H1 (cell line): ENCODE measurements at regions not wholly inside any gene's neighbourhood (a gene's known extent, or its start where the extent isn't known, plus 50 kb on each side); places are given as distances from the start of the nearest gene placed in this dataset.

Experiments
- CTCF ChIA-PET: fragments of 300-600 bp; sonication (Branson Sonifier 250); formaldehyde crosslinking; loops from one replicate; lab custom pipeline; 2021; ENCODE audit not compliant: partially characterized antibody; lab: Charles Lee
- POLR2A ChIA-PET: fragments of 300-600 bp; sonication (Branson Sonifier 250); formaldehyde crosslinking; loops from one replicate; lab custom pipeline; 2021; ENCODE audit warnings: inconsistent platforms; ENCODE audit not compliant: partially characterized antibody; lab: Charles Lee
- DNase-seq, 2 experiments: peaks; one replicate each; pipeline versions ENCODE4 v3.0.0 to v3.0.0-alpha.2; 2010 to 2022; ENCODE audit warnings: low spot score in 2 of 2, low read depth in 1 of 2, mixed read lengths in 1 of 2
- FAIRE-seq: peaks from 2 replicates; lab custom pipeline; 2011; peaks lifted over from hg19 to GRCh38; lab: Jason Lieb, UNC
- H2AFZ ChIP-seq: 2 replicates; pipeline ENCODE4 v1.8.1; 2012; ENCODE audit warnings: low read length, inconsistent platforms
- H2AK5ac ChIP-seq: 2 replicates; pipeline ENCODE4 v1.6.1; 2013; ENCODE audit warnings: low read depth, low read length
- H2BK120ac ChIP-seq: replicated peaks from 2 replicates; pipeline ENCODE3; 2013; ENCODE audit warnings: low read depth, low read length, inconsistent platforms
- H2BK12ac ChIP-seq: 2 replicates; pipeline ENCODE4 v1.6.1; 2013; ENCODE audit warnings: low read depth, low read length
- H2BK15ac ChIP-seq: 2 replicates; pipeline ENCODE4 v1.6.1; 2013; ENCODE audit warnings: low read length
- H2BK20ac ChIP-seq: 2 replicates; pipeline ENCODE4 v1.6.1; 2013; ENCODE audit warnings: low read length
- H2BK5ac ChIP-seq: 2 replicates; pipeline ENCODE4 v1.6.1; 2013; ENCODE audit warnings: low read depth, low read length
- H3K14ac ChIP-seq: 2 replicates; pipeline ENCODE4 v1.6.1; 2013; ENCODE audit warnings: inconsistent platforms; ENCODE audit not compliant: insufficient read length
- H3K18ac ChIP-seq: 2 replicates; pipeline ENCODE4 v1.6.1; 2013; ENCODE audit warnings: low read length; ENCODE audit errors: extremely low read depth
- H3K23ac ChIP-seq: 2 replicates; pipeline ENCODE4 v1.6.1; 2013; ENCODE audit warnings: inconsistent platforms; ENCODE audit not compliant: insufficient read length
- H3K23me2 ChIP-seq: 2 replicates; pipeline ENCODE4 v1.6.1; 2013; ENCODE audit warnings: low read depth, low read length
- H3K27ac ChIP-seq: 2 replicates; pipeline ENCODE4 v1.6.1; 2011; ENCODE audit warnings: low read depth, low read length, inconsistent platforms
- H3K27me3 ChIP-seq, 4 experiments: replicated peaks in 1 of 4; 1 replicate in 1 of 4; 2 replicates in 3 of 4; pipeline versions ENCODE4 v1.6.1 to v1.8.1; 2011 to 2013; ENCODE audit warnings: low read length in 3 of 4, mild to moderate bottlenecking in 3 of 4, inconsistent platforms in 2 of 4, mixed read lengths in 2 of 4, moderate library complexity in 1 of 4; ENCODE audit not compliant: control insufficient read depth in 3 of 4, insufficient read depth in 3 of 4; ENCODE audit errors: extremely low read depth in 1 of 4
- H3K36me3 ChIP-seq, 4 experiments: 2 replicates each; pipeline versions ENCODE4 v1.6.1 to v1.8.1; 2011 to 2013; ENCODE audit warnings: mild to moderate bottlenecking in 4 of 4, low read length in 3 of 4, moderate library complexity in 2 of 4, control low read depth in 1 of 4, inconsistent platforms in 1 of 4; ENCODE audit not compliant: insufficient read depth in 4 of 4, control insufficient read depth in 2 of 4
- H3K4ac ChIP-seq: replicated peaks from 2 replicates; pipeline ENCODE3; 2013; ENCODE audit warnings: low read length, low read depth, mixed read lengths, inconsistent platforms; ENCODE audit not compliant: insufficient read length
- H3K4me1 ChIP-seq, 4 experiments: replicated peaks in 1 of 4; 1 replicate in 1 of 4; 2 replicates in 3 of 4; pipeline versions ENCODE4 v1.6.1 to v1.8.1; 2011 to 2013; ENCODE audit warnings: low read length in 3 of 4, inconsistent platforms in 2 of 4, mixed read lengths in 1 of 4; ENCODE audit not compliant: insufficient read depth in 4 of 4, control insufficient read depth in 3 of 4
- H3K4me2 ChIP-seq, 2 experiments: 2 replicates each; pipeline versions ENCODE4 v1.6.1 to v1.8.1; 2011 to 2013; ENCODE audit warnings: low read depth in 2 of 2, low read length in 2 of 2, control low read depth in 1 of 2, inconsistent platforms in 1 of 2, mild to moderate bottlenecking in 1 of 2; ENCODE audit not compliant: insufficient read depth in 1 of 2
- H3K4me3 ChIP-seq, 4 experiments: fragments of 200-600, 300-600 bp in 1 of 4; sonication (generic), shearing (Covaris generic), sonication (Bioruptor Twin) in 1 of 4; 2 replicates each; pipeline versions ENCODE4 v1.5.1 to v1.8.1; 2011 to 2016; ENCODE audit warnings: low read length in 4 of 4, low read depth in 3 of 4, control low read depth in 2 of 4, inconsistent platforms in 2 of 4, mild to moderate bottlenecking in 2 of 4, mixed read lengths in 1 of 4, moderate library complexity in 1 of 4; ENCODE audit not compliant: insufficient read depth in 2 of 4; ENCODE audit errors: extremely low read depth in 1 of 4
- H3K56ac ChIP-seq: replicated peaks from 2 replicates; pipeline ENCODE3; 2013; ENCODE audit warnings: low read depth, mild to moderate bottlenecking, mixed read lengths, low read length, inconsistent platforms; ENCODE audit not compliant: insufficient read length
- H3K79me1 ChIP-seq: 2 replicates; pipeline ENCODE4 v1.6.1; 2013; ENCODE audit warnings: low read depth, low read length, control low read depth
- H3K79me2 ChIP-seq, 2 experiments: 2 replicates each; pipeline versions ENCODE4 v1.6.1 to v1.8.1; 2012 to 2013; ENCODE audit warnings: low read length in 2 of 2, mild to moderate bottlenecking in 2 of 2, inconsistent platforms in 1 of 2; ENCODE audit not compliant: insufficient read depth in 2 of 2, control insufficient read depth in 1 of 2
- H3K9ac ChIP-seq, 4 experiments: replicated peaks in 1 of 4; 1 replicate in 1 of 4; 2 replicates in 3 of 4; pipeline versions ENCODE4 v1.6.1 to v1.8.1; 2011 to 2013; ENCODE audit warnings: low read depth in 3 of 4, low read length in 3 of 4, control low read depth in 2 of 4, mild to moderate bottlenecking in 2 of 4, moderate library complexity in 2 of 4, inconsistent platforms in 1 of 4; ENCODE audit errors: extremely low read depth in 1 of 4
- H3K9me3 ChIP-seq, 2 experiments: 2 replicates each; pipeline versions ENCODE4 v1.6.1 to v1.8.1; 2012 to 2013; ENCODE audit warnings: mild to moderate bottlenecking in 2 of 2, moderate library complexity in 2 of 2, control low read depth in 1 of 2, inconsistent platforms in 1 of 2, low read depth in 1 of 2, low read length in 1 of 2, mixed read lengths in 1 of 2; ENCODE audit not compliant: insufficient read depth in 2 of 2
- H4K20me1 ChIP-seq, 2 experiments: replicated peaks in 1 of 2; 2 replicates each; pipeline versions ENCODE3 to v1.8.1; 2011 to 2013; ENCODE audit warnings: inconsistent platforms in 2 of 2, low read length in 2 of 2, mild to moderate bottlenecking in 1 of 2; ENCODE audit not compliant: insufficient read depth in 2 of 2, control insufficient read depth in 1 of 2
- H4K5ac ChIP-seq: 2 replicates; pipeline ENCODE4 v1.6.1; 2013; ENCODE audit warnings: low read length, low read depth, mixed read lengths, inconsistent platforms; ENCODE audit not compliant: insufficient read length
- H4K8ac ChIP-seq: 2 replicates; pipeline ENCODE4 v1.8.0; 2013; ENCODE audit warnings: mild to moderate bottlenecking, moderate library complexity, low read length, inconsistent platforms; ENCODE audit not compliant: insufficient read depth; ENCODE audit errors: extremely low read depth
- H4K91ac ChIP-seq: replicated peaks from 2 replicates; pipeline ENCODE3; 2013; ENCODE audit warnings: low read length, mixed read lengths, inconsistent platforms; ENCODE audit not compliant: insufficient read length
- ASH2L ChIP-seq: fragments of 200-600, 300-600 bp; sonication (generic); IDR thresholded peaks from one replicate; pipeline ENCODE4 v1.7.1; 2017; ENCODE audit warnings: low read length
- BCL11A ChIP-seq, 2 experiments: IDR thresholded peaks; one replicate each; pipeline ENCODE4 v1.6.1; 2011; ENCODE audit warnings: low read depth in 2 of 2, low read length in 2 of 2, mild to moderate bottlenecking in 2 of 2
- BRCA1 ChIP-seq: IDR thresholded peaks from 2 replicates; pipeline ENCODE4 v1.6.1; 2012; ENCODE audit warnings: low read depth, low read length, improper control_type of control experiment
- CHD1 ChIP-seq: IDR thresholded peaks from 2 replicates; pipeline ENCODE4 v1.6.1; 2012; ENCODE audit warnings: low read depth, low read length, improper control_type of control experiment
- EP300 ChIP-seq, 2 experiments: IDR thresholded peaks; 1 replicate in 1 of 2; 2 replicates in 1 of 2; pipeline ENCODE4 v1.6.1; 2011 to 2012; ENCODE audit warnings: low read depth in 2 of 2, low read length in 2 of 2, mild to moderate bottlenecking in 2 of 2, borderline replicate concordance in 1 of 2, inconsistent platforms in 1 of 2, moderate library complexity in 1 of 2
- FOSL1 ChIP-seq: IDR thresholded peaks from 2 replicates; pipeline ENCODE4 v1.6.1; 2011; ENCODE audit warnings: mild to moderate bottlenecking, low read depth, low read length, moderate library complexity; ENCODE audit not compliant: insufficient read depth
- GABPA ChIP-seq: IDR thresholded peaks from 2 replicates; pipeline ENCODE4 v1.6.1; 2011; ENCODE audit warnings: mild to moderate bottlenecking, low read length, moderate library complexity, borderline replicate concordance; ENCODE audit not compliant: insufficient read depth
- POLR2A ChIP-seq, 2 experiments: IDR thresholded peaks; 1 replicate in 1 of 2; 2 replicates in 1 of 2; pipeline ENCODE4 v1.6.1; 2011; ENCODE audit warnings: low read depth in 2 of 2, low read length in 2 of 2, mild to moderate bottlenecking in 2 of 2; ENCODE audit errors: control extremely low read depth in 1 of 2
- RAD21 ChIP-seq, 2 experiments: IDR thresholded peaks in 1 of 2; conservative IDR thresholded peaks in 1 of 2; 2 replicates each; pipeline ENCODE4 v1.6.1; 2011; ENCODE audit warnings: low read depth in 2 of 2, low read length in 2 of 2, improper control_type of control experiment in 1 of 2, inconsistent platforms in 1 of 2, mild to moderate bottlenecking in 1 of 2, moderate library complexity in 1 of 2
- SP4 ChIP-seq: IDR thresholded peaks from 2 replicates; pipeline ENCODE4 v1.6.1; 2012; ENCODE audit warnings: low read length, inconsistent platforms
- SRF ChIP-seq: IDR thresholded peaks from 2 replicates; pipeline ENCODE4 v1.6.1; 2011; ENCODE audit warnings: mild to moderate bottlenecking, low read depth, low read length, moderate library complexity
- TBP ChIP-seq: IDR thresholded peaks from 2 replicates; pipeline ENCODE4 v1.6.1; 2011; ENCODE audit warnings: low read depth, low read length, improper control_type of control experiment
- YY1 ChIP-seq: IDR thresholded peaks from 2 replicates; pipeline ENCODE4 v1.6.1; 2011; ENCODE audit warnings: low read depth, mild to moderate bottlenecking, low read length
- ZNF274 ChIP-seq: IDR thresholded peaks from 2 replicates; pipeline ENCODE4 v1.7.0; 2012; ENCODE audit warnings: low read length, borderline replicate concordance; ENCODE audit errors: extremely low read depth
- WGBS, 2 experiments: shearing (Covaris generic) in 1 of 2; methylation state at CpG; one replicate each; pipeline versions ENCODE4 v1.1.6 to v1.1.7; 2013 to 2015; ENCODE audit warnings: low lambda C conversion rate in 2 of 2, mixed read lengths in 2 of 2, inconsistent platforms in 1 of 2, low coverage in 1 of 2, missing lambda C conversion rate in 1 of 2; ENCODE audit not compliant: insufficient replicate concordance in 2 of 2, insufficient coverage in 1 of 2, insufficient read length in 1 of 2; ENCODE audit errors: extremely low coverage in 1 of 2, missing lambda C conversion rate in 1 of 2; 5-methylcytosine and 5-hydroxymethylcytosine counted together
- TF ChIP-seq, protein P1 (sequence below): IDR thresholded peaks from 2 replicates; pipeline ENCODE4 v1.6.1; 2011; ENCODE audit warnings: low read length, improper control_type of control experiment

DNA sequence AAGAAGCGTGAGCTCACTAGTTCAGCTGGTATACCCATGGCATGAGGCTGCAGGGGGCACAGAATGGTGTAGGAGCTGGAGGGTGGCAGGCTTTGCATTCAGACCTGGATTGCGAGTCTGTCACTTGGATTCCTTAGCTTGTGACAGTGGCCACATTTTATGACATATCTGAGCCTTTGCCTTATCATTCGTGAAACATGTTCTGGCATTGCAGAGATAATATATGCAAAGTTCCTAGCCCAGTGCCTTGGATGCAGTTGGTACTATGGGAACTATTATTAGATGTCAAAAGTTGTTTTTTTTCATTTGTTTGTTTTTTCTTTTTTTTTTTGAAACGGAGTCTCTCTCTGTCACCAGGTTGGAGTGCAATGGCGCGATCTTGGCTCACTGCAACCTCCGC lies 230.7 kb upstream of the PRDM1 start:
- Histone ChIP-seq H3K79me2 (no peaks in the 10 kb centered on the region), H3K79me1 (no peaks in the 10 kb centered on the region), H3K18ac (no peak overlapping the region), H3K14ac (no peak overlapping the region), H2AFZ (no peak overlapping the region), H2BK15ac (no peak overlapping the region), H4K8ac (no peak overlapping the region), H3K4me2 (no peak overlapping the region), H3K23ac (no peak overlapping the region), H2BK12ac (no peak overlapping the region)
- FAIRE-seq, result no peak
- no peak for TF ChIP-seq CHD1
- no peak for TF ChIP-seq GABPA
- no peak for TF ChIP-seq FOSL1
- no peak for TF ChIP-seq EP300 (IDR thresholded peaks at IDR 0.05; ENCODE audit: borderline replicate concordance in 1 of 2, low read depth in 2 of 2, low read length in 2 of 2)
- no peak for TF ChIP-seq BRCA1
- no peak for TF ChIP-seq SP4
- no peak for TF ChIP-seq TBP
- TF ChIP-seq BCL11A (IDR thresholded peaks at IDR 0.05; ENCODE audit: low read depth in 2 of 2, low read length in 2 of 2), result no peak
- TF ChIP-seq SRF, result no peak
- TF ChIP-seq ZNF274, result no peak
- TF ChIP-seq ASH2L, result no peak
- no peak for TF ChIP-seq RAD21 (IDR thresholded peaks at IDR 0.05 in 1 of 2, conservative IDR thresholded peaks at IDR 0.05 in 1 of 2; ENCODE audit: low read depth in 2 of 2, low read length in 2 of 2)
- TF ChIP-seq POLR2A (IDR thresholded peaks at IDR 0.05; ENCODE audit: control extremely low read depth in 1 of 2, low read depth in 2 of 2, low read length in 2 of 2), result no peak
- TF ChIP-seq, protein P1, sequence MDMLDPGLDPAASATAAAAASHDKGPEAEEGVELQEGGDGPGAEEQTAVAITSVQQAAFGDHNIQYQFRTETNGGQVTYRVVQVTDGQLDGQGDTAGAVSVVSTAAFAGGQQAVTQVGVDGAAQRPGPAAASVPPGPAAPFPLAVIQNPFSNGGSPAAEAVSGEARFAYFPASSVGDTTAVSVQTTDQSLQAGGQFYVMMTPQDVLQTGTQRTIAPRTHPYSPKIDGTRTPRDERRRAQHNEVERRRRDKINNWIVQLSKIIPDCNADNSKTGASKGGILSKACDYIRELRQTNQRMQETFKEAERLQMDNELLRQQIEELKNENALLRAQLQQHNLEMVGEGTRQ, result no peak
- TF ChIP-seq YY1, result no peak
- TF ChIP-seq, all 59 proteins: peak for 0
- Histone ChIP-seq H3K27ac (no peak overlapping the region), H3K4me1 (no peaks in the 10 kb centered on the region), H4K91ac (no peak overlapping the region), H4K20me1 (no peaks in the 10 kb centered on the region), H4K5ac (no peak overlapping the region), H2BK20ac (no peak overlapping the region), H3K4me3 (no peak overlapping the region), H3K56ac (no peak overlapping the region), H2BK5ac (no peak overlapping the region), H3K23me2 (no peaks in the 10 kb centered on the region; the same call in 1 of the 2 replicates), H3K9ac (no peak overlapping the region), H3K4ac (no peak overlapping the region), H2AK5ac (no peak overlapping the region), H3K36me3 (no peaks in the 10 kb centered on the region), H3K27me3 (no peaks in the 10 kb centered on the region), H3K9me3 (peaks cover 0 to 11% of the 10 kb centered on the region in 2 experiments; a peak in 1 of 4 replicates), H2BK120ac (no peak overlapping the region)
- ChIA-PET POLR2A (no interaction called here), CTCF (interaction anchor here (0.8 to 1.2 kb wide), 2 partner anchors 9 to 20 kb away, joined by 3 read pairs; no protein-coding TSS in a partner anchor)
- WGBS, 2 experiments, result 90% methylated on average over 6 of the region's 7 CpGs; no CpG with 5 or more reads in 1 of the 2 experiments
- DNase-seq, result no peak
